ENCODE measurements at regions not wholly inside any gene's neighbourhood (a gene's known extent, or its start where the extent isn't known, plus 50 kb on each side); places are given as distances from the start of the nearest gene placed in this dataset.

- DNase-seq (ENCODE audit: low spot score) = no peak
- in situ Hi-C loops (cut with MboI; ENCODE audit: low pct_unique_long_range_greater_than_20kb, low sequenced_read_pairs, unreplicated experiment) = no loop called here
- TF ChIP-seq CTCF (IDR thresholded peaks at IDR 0.05; ENCODE audit: extremely low read depth, insufficient read depth, missing control alignments) = no peak
Observed at GRCh38 chr1:199352351-199352750, 675.2 kb upstream of the NR5A2 start.

DNA sequence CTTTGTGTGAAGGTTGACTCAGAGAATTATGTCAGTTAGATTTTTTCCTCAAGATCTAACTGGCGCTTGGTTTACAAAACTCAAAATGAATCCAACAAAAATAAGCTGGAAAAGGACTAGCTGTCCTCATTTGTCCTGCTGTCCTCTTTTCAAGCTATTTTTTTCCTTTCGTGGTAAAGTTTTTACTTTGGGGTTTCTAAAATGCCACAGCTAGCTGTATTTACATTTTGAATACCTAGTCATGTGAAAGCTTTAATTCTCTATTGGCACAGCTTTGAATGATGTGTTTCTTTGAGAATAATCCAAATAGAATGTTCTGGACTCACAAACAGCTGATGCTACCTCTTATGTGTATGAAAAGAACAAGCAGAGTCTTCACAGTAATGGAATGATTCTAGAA lies 673.6 kb upstream of the NR5A2 start:
- in situ Hi-C loops (cut with MboI; ENCODE audit: low pct_unique_long_range_greater_than_20kb, low sequenced_read_pairs, unreplicated experiment) = no loop called here
- no peak for DNase-seq (ENCODE audit: low spot score)
- no peak for TF ChIP-seq CTCF (IDR thresholded peaks at IDR 0.05; ENCODE audit: extremely low read depth, insufficient read depth, missing control alignments)

DNA sequence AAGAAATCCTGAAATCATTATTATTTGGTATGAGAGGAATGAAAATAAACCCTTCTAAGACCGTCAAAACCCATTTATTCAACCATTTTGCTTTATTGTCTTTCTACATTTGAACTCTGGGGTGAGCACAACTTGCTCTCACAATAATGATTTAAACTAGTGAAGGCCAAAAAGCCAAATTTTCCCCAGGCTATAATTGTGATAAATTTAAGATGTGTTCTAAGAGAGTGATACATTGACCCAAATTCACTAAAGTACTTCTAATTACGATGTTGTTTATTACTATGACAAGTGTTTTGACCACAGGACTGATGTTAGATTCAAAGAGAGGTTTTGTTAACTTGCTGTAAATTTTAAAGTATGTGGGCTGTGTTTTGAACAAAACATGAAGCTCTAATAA lies 670.9 kb upstream of the NR5A2 start:
- no peak for TF ChIP-seq CTCF (IDR thresholded peaks at IDR 0.05; ENCODE audit: extremely low read depth, insufficient read depth, missing control alignments)
- DNase-seq (ENCODE audit: low spot score) = no peak
- in situ Hi-C loops (cut with MboI; ENCODE audit: low pct_unique_long_range_greater_than_20kb, low sequenced_read_pairs, unreplicated experiment) = no loop called here

GRCh38 chr1:199357599-199357998 lies 669.9 kb upstream of the NR5A2 start:
- in situ Hi-C loops (cut with MboI; ENCODE audit: low pct_unique_long_range_greater_than_20kb, low sequenced_read_pairs, unreplicated experiment) = no loop called here
- no peak for DNase-seq (ENCODE audit: low spot score)
- no peak for TF ChIP-seq CTCF (IDR thresholded peaks at IDR 0.05; ENCODE audit: extremely low read depth, insufficient read depth, missing control alignments)

- no peak for DNase-seq (ENCODE audit: low spot score)
- TF ChIP-seq CTCF (IDR thresholded peaks at IDR 0.05; ENCODE audit: extremely low read depth, insufficient read depth, missing control alignments) = no peak
- in situ Hi-C loops (cut with MboI; ENCODE audit: low pct_unique_long_range_greater_than_20kb, low sequenced_read_pairs, unreplicated experiment) = no loop called here
Observed at GRCh38 chr1:199362996-199363395, 664.5 kb upstream of the NR5A2 start.

GRCh38 chr1:199373139-199373538 lies 654.4 kb upstream of the NR5A2 start:
- DNase-seq (ENCODE audit: low spot score) = no peak
- in situ Hi-C loops (cut with MboI; ENCODE audit: low pct_unique_long_range_greater_than_20kb, low sequenced_read_pairs, unreplicated experiment) = no loop called here
- TF ChIP-seq CTCF (IDR thresholded peaks at IDR 0.05; ENCODE audit: extremely low read depth, insufficient read depth, missing control alignments) = no peak

DNA sequence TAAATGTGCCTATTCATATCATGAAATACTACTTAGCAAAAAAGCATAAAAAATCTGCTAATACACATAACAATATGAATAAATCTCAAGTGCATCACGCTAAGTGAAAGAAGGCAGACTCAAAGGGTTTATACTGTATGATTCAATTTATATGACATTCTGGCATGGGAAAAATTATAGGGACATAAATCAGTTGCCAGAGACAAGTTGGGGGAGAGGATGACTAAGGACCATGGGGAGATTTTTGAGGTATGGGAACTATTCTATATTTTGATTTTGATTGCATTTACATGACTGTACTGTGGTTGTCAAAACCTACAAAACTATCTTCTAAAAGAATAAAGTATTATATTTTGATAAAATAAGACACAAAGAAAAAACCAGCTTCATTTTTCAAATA lies 650.3 kb upstream of the NR5A2 start:
- TF ChIP-seq CTCF (IDR thresholded peaks at IDR 0.05; ENCODE audit: extremely low read depth, insufficient read depth, missing control alignments) = no peak
- in situ Hi-C loops (cut with MboI; ENCODE audit: low pct_unique_long_range_greater_than_20kb, low sequenced_read_pairs, unreplicated experiment) = no loop called here
- DNase-seq (ENCODE audit: low spot score) = no peak

Data from GM13977 (cell line).